Erythroblast (primary cell): ENCODE measurements at regions not wholly inside any gene's neighbourhood (a gene's known extent, or its start where the extent isn't known, plus 50 kb on each side); places are given as distances from the start of the nearest gene placed in this dataset.
"Not testable (repeated sequence)": the region's sequence is repeated elsewhere in the genome, so short reads cannot be mapped to it uniquely, and the experiment has no call there.

ENCODE experiments used
- DNase-seq, 2 experiments: peaks; one replicate each; lab custom pipeline; 2025; lab: John Stamatoyannopoulos, UW
- GATA1 ChIP-seq: IDR thresholded peaks from 2 replicates; pipeline ENCODE4 v1.6.1; 2011; ENCODE audit warnings: low read depth, mild to moderate bottlenecking, control low read depth, low read length, moderate library complexity
- POLR2A ChIP-seq: IDR thresholded peaks from 2 replicates; pipeline ENCODE4 v1.6.1; 2011; ENCODE audit warnings: mild to moderate bottlenecking, low read length

- DNase-seq: no peak
- TF ChIP-seq GATA1: no peak
- no peak for TF ChIP-seq POLR2A
Measured at GRCh38 chr1:200496937-200497336, 87.1 kb upstream of the ZNF281 start.

DNA sequence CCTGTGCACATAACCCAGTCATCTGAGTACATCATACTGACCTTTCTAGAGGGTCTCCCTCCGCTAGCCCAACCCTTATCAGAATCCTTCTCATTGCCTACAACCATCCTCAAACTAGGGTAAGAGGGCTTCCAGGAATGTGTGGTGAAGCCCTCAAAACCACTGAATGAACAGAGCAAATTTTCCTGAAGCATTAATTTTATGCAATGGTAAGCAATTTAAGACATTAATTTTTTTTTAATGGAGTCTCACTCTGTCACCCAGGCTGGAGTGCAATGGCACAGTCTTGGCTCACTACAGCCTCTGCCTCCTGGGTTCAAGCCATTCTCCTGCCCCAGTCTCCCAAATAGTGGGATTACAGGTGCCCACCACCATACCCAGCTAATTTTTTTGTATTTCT is 86.1 kb upstream of the ZNF281 start:
- TF ChIP-seq POLR2A: no peak
- TF ChIP-seq GATA1: no peak
- no peak for DNase-seq

- TF ChIP-seq POLR2A (no peak), GATA1 (no peak)
- no peak for DNase-seq
Measured at GRCh38 chr1:200493344-200493743, 83.5 kb upstream of the ZNF281 start.

DNA sequence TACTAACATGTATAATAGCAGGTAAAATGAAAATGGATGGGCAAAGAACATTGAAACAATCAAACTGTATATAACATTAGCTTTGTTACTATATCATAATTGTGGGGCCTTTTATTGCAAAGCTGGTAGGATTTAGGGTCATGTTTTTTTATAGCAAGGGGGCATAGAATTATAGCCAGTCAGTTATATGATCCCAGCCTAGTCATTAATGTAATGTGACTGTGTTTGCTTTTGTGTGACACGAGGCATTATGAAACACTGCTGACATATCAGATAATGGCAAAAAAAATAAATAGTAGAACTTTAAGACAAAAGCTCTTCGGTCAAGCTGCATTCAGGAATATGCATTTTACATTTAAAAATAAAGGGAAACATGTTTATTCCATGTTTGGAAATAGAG is 81.3 kb upstream of the ZNF281 start:
- TF ChIP-seq POLR2A: no peak
- TF ChIP-seq GATA1: no peak

DNA sequence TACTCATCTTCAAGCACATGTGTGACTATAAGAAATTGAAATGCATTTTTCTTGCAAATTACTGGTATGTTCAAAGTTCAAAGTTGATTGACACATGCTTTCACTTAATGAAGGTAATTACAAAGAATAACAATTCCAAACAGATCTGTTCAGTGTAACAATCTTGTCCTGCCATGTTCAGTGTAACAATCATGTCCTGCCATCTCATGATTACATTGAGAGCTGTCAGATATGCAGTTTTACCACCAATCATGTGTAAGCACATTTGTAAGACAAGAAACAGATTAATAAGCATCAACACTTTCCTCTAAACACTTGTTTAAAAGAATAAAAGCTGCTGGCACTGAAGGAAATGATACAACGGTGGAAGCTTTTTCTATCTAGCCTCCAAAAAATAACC is 80.3 kb upstream of the ZNF281 start:
- peak in 1 of 2 experiments; percentile 8 for DNase-seq
- TF ChIP-seq POLR2A (no peak), GATA1 (no peak)

More for the DNA sequence above, 81.3 kb upstream of the ZNF281 start:
- DNase-seq: no peak

GRCh38 chr1:200488375-200489165 is 78.7 kb upstream of the ZNF281 start:
- DNase-seq: peak; percentile 58 to 68
- TF ChIP-seq POLR2A (no peak), GATA1 (no peak)

- DNase-seq: no peak
- TF ChIP-seq POLR2A (no peak), GATA1 (no peak)
Measured at GRCh38 chr1:200487650-200488049, 77.8 kb upstream of the ZNF281 start.

GRCh38 chr1:200486634-200487033 is 76.8 kb upstream of the ZNF281 start:
- TF ChIP-seq GATA1 (no peak), POLR2A (no peak)
- no peak for DNase-seq

DNA sequence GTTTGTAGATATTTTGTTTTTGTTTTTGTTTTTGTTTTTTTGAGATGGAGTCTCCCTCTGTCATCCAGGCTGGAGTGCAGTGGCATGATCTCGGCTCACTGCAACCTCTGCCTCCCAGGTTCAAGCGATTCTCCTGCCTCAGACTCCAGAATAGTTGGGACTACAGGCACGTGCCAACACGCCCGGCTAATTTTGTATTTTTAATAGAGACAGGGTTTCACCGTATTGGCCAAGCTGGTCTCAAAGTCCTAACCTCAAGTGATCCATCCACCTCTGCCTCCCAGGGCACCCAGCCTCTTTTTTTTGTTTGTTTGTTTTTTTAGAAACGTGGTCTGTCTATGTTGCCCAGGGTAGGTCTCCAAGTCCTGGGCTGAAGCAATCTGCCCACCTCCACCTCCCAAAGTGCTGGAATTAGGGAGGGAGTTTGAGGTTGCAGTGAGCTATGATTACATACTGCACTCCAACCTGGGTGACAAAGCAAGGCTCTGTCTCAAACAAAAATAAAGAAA is 74.7 kb upstream of the ZNF281 start:
- not testable (repeated sequence) for DNase-seq

- DNase-seq: peak in 1 of 2 experiments; percentile 20
- TF ChIP-seq GATA1 (no peak), POLR2A (no peak)
Measured at GRCh38 chr1:200483491-200484143, 73.8 kb upstream of the ZNF281 start.

GRCh38 chr1:200480964-200481363 is 71.1 kb upstream of the ZNF281 start:
- no peak for TF ChIP-seq POLR2A
- no peak for TF ChIP-seq GATA1
- DNase-seq: no peak

DNA sequence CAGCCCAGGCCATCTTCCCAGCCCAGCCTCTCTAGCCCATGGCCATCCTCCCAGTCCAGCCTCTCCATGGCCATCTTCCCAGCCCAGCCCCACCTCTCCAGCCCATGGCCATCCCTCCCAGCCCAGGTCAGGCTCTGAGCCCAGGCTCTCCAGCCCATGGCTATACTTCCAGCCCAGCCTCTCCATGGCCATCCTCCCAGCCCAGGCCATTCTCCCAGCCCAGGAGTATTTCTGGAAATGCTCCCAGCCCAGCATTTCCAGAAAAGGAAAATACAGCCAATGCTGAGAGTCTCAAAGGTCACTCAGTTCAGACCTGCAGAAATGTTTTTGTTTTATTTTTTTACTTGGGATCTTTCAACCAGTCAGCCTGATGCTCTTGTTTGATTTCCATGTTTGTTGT is 70.0 kb upstream of the ZNF281 start:
- no peak for TF ChIP-seq GATA1
- no peak for TF ChIP-seq POLR2A

DNA sequence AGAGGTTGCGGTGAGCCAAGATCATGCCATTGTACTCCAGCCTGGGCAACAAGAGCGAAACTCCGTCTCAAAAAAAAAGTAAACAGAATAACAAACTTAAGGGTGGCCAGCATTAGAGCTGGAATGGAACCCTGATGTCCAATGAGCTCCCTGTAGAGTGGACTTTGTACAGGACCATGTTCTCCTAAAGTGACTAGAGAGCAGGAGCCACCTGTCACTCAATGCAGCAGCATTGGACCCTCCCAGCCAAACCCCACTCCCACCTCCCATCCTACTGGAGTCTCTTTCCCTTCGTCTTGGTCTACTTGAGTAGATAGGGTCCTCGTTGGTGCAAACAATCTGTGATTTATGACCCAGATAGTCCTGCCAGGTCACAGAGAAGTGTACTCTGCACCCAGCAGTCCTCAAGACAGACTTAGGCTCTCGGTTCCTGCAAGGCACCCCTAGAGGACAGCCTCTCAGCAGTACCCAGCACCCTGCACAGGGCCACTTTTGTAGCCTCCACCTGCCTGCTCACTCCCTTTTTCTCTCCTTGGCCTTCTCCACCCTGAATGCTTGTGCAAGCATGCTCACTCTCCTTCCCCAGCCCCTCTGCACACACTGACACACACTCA is 69.2 kb upstream of the ZNF281 start:
- no peak for DNase-seq
- no peak for TF ChIP-seq GATA1
- no peak for TF ChIP-seq POLR2A

More for the DNA sequence above, 70.0 kb upstream of the ZNF281 start:
- no peak for DNase-seq

GRCh38 chr1:200478239-200478623 is 68.4 kb upstream of the ZNF281 start:
- TF ChIP-seq POLR2A (no peak), GATA1 (no peak)
- no peak for DNase-seq
